SK-N-SH treated with all-trans-retinoic acid at 6 μM for 48 hours (cell line): ENCODE measurements at regions not wholly inside any gene's neighbourhood (a gene's known extent, or its start where the extent isn't known, plus 50 kb on each side); places are given as distances from the start of the nearest gene placed in this dataset.
"Not testable (repeated sequence)": the region's sequence is repeated elsewhere in the genome, so short reads cannot be mapped to it uniquely, and the experiment has no call there.

ENCODE experiments used
- ATAC-seq: fragments of 200-7000 bp; cut with Tn5 transposase; 3 replicates; pipeline ENCODE4 v1.9.1; 2020; ENCODE audit warnings: mild to moderate bottlenecking, moderate library complexity
- BACH2 ChIP-seq: fragments of 250-450 bp; sonication (Bioruptor Pico); IDR thresholded peaks from 2 replicates; pipeline ENCODE4 v1.9.0; 2021; ENCODE audit warnings: mild to moderate bottlenecking, borderline replicate concordance
- CSDC2 ChIP-seq: fragments of 250-450 bp; sonication (Bioruptor Pico); IDR thresholded peaks from 2 replicates; pipeline ENCODE4 v1.5.0; 2020; ENCODE audit warnings: mild to moderate bottlenecking, moderate library complexity
- ISL1 ChIP-seq: fragments of 250-450 bp; sonication (Bioruptor Pico); IDR thresholded peaks from 2 replicates; pipeline ENCODE4 v2.1.2; 2022; ENCODE audit warnings: mild to moderate bottlenecking, moderate library complexity
- OSR1 ChIP-seq: fragments of 250-450 bp; sonication (Bioruptor Pico); IDR thresholded peaks from 2 replicates; pipeline ENCODE4 v1.8.0; 2022; ENCODE audit warnings: moderate library complexity, mild to moderate bottlenecking, inconsistent platforms
- PATZ1 ChIP-seq: fragments of 250-450 bp; sonication (Bioruptor Pico); IDR thresholded peaks from 2 replicates; pipeline ENCODE4 v1.8.0; 2020; ENCODE audit warnings: mild to moderate bottlenecking, moderate library complexity, borderline replicate concordance
- PPARA ChIP-seq: fragments of 250-450 bp; sonication (Bioruptor Pico); IDR thresholded peaks from 2 replicates; pipeline ENCODE4 v1.5.0; 2020; ENCODE audit warnings: mild to moderate bottlenecking, borderline replicate concordance
- RARB ChIP-seq: fragments of 250-450 bp; sonication (Bioruptor Pico); IDR thresholded peaks from 2 replicates; pipeline ENCODE4 v1.8.0; 2021; ENCODE audit warnings: mild to moderate bottlenecking, moderate library complexity
- SNAI2 ChIP-seq: fragments of 250-450 bp; sonication (Bioruptor Pico); IDR thresholded peaks from 2 replicates; pipeline ENCODE4 v1.5.0; 2020; ENCODE audit warnings: mild to moderate bottlenecking, moderate library complexity
- TCF4 ChIP-seq: fragments of 250-450 bp; sonication (Bioruptor Pico); IDR thresholded peaks from 2 replicates; pipeline ENCODE4 v1.8.0; 2021; ENCODE audit warnings: mild to moderate bottlenecking, moderate library complexity, borderline replicate concordance
- TOX ChIP-seq: fragments of 250-450 bp; sonication (Bioruptor Pico); IDR thresholded peaks from 2 replicates; pipeline ENCODE4 v1.8.0; 2021; ENCODE audit warnings: mild to moderate bottlenecking, moderate library complexity, borderline replicate concordance
- ZFP3 ChIP-seq: fragments of 250-450 bp; sonication (Bioruptor Pico); IDR thresholded peaks from 2 replicates; pipeline ENCODE4 v1.5.0; 2020; ENCODE audit warnings: mild to moderate bottlenecking, moderate library complexity
- ZFP30 ChIP-seq: fragments of 450-650 bp; formaldehyde crosslinking; IDR thresholded peaks from 2 replicates; pipeline ENCODE4 v1.5.0; 2022; ENCODE audit warnings: mild to moderate bottlenecking, moderate library complexity
- ZNF8 ChIP-seq: fragments of 450-650 bp; formaldehyde crosslinking; IDR thresholded peaks from 2 replicates; pipeline ENCODE4 v1.5.0; 2020; ENCODE audit warnings: mild to moderate bottlenecking, moderate library complexity
- TF ChIP-seq, protein P1 (sequence below): fragments of 250-450 bp; sonication (Bioruptor Pico); IDR thresholded peaks from 2 replicates; pipeline ENCODE4 v1.5.1; 2020; ENCODE audit warnings: low read depth, mild to moderate bottlenecking, moderate library complexity
- TF ChIP-seq, protein P2 (sequence below): fragments of 250-450 bp; sonication (Bioruptor Pico); IDR thresholded peaks from 2 replicates; pipeline ENCODE4 v1.8.0; 2021; ENCODE audit warnings: low read depth, mild to moderate bottlenecking, moderate library complexity, borderline replicate concordance
- TF ChIP-seq, protein P3 (sequence below): fragments of 250-450 bp; sonication (Bioruptor Pico); IDR thresholded peaks from 2 replicates; pipeline ENCODE4 v1.5.1; 2021; ENCODE audit warnings: mild to moderate bottlenecking, moderate library complexity

- no peak for ATAC-seq
- TF ChIP-seq TOX (CRISPR knock-in tag) = no peak
- TF ChIP-seq ZFP3 (CRISPR knock-in tag) = no peak
- no peak for TF ChIP-seq SNAI2 (CRISPR knock-in tag)
- TF ChIP-seq, all 23 proteins: peak for 0
Measured at GRCh38 chr4:186859420-186859819, 135.8 kb upstream of the FAT1 start.

DNA sequence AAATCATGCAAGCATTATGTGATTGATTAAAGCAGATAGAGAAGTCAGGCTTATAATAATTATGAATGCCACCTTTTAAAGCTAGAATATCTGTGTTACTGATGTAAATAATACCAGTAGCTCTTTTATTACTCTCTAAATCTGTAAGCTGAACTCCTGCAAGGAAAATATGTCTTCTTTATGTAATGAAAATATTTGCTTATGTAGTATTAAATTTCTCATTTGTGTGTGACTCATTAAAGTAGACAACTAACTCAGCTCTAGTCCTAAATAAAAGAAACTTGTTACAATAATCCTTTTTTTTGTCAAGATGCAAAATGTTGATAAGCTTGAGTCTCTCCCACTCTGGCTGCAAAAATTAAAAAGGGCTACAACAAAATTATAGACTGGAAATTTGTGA is 137.7 kb upstream of the FAT1 start:
- no peak for ATAC-seq

GRCh38 chr4:186871856-186872255 is 148.2 kb upstream of the FAT1 start:
- TF ChIP-seq RARB (CRISPR knock-in tag) (no peak), SNAI2 (CRISPR knock-in tag) (no peak), PATZ1 (CRISPR knock-in tag) (no peak)
- TF ChIP-seq, protein P1, sequence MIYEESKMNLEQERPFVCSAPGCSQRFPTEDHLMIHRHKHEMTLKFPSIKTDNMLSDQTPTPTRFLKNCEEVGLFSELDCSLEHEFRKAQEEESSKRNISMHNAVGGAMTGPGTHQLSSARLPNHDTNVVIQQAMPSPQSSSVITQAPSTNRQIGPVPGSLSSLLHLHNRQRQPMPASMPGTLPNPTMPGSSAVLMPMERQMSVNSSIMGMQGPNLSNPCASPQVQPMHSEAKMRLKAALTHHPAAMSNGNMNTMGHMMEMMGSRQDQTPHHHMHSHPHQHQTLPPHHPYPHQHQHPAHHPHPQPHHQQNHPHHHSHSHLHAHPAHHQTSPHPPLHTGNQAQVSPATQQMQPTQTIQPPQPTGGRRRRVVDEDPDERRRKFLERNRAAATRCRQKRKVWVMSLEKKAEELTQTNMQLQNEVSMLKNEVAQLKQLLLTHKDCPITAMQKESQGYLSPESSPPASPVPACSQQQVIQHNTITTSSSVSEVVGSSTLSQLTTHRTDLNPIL = no peak
- no peak for ATAC-seq

More for the DNA sequence above, 137.7 kb upstream of the FAT1 start:
- TF ChIP-seq SNAI2 (CRISPR knock-in tag) = no peak

GRCh38 chr4:186873095-186873494 is 149.4 kb upstream of the FAT1 start:
- not testable (repeated sequence) for ATAC-seq

GRCh38 chr4:186875476-186875875 is 151.8 kb upstream of the FAT1 start:
- ATAC-seq = no peak
- TF ChIP-seq OSR1 (CRISPR knock-in tag) = no peak
- no peak for TF ChIP-seq ZNF8 (CRISPR knock-in tag)
- TF ChIP-seq ZFP3 (CRISPR knock-in tag) = no peak
- no peak for TF ChIP-seq CSDC2
- TF ChIP-seq, protein P1 = no peak
- TF ChIP-seq TOX (CRISPR knock-in tag) = no peak
- no peak for TF ChIP-seq SNAI2 (CRISPR knock-in tag)
- TF ChIP-seq, protein P2, sequence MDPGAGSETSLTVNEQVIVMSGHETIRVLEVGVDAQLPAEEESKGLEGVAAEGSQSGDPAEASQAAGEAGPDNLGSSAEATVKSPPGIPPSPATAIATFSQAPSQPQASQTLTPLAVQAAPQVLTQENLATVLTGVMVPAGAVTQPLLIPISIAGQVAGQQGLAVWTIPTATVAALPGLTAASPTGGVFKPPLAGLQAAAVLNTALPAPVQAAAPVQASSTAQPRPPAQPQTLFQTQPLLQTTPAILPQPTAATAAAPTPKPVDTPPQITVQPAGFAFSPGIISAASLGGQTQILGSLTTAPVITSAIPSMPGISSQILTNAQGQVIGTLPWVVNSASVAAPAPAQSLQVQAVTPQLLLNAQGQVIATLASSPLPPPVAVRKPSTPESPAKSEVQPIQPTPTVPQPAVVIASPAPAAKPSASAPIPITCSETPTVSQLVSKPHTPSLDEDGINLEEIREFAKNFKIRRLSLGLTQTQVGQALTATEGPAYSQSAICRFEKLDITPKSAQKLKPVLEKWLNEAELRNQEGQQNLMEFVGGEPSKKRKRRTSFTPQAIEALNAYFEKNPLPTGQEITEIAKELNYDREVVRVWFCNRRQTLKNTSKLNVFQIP = no peak
- no peak for TF ChIP-seq ISL1 (CRISPR knock-in tag)
- no peak for TF ChIP-seq BACH2
- no peak for TF ChIP-seq ZFP30

DNA sequence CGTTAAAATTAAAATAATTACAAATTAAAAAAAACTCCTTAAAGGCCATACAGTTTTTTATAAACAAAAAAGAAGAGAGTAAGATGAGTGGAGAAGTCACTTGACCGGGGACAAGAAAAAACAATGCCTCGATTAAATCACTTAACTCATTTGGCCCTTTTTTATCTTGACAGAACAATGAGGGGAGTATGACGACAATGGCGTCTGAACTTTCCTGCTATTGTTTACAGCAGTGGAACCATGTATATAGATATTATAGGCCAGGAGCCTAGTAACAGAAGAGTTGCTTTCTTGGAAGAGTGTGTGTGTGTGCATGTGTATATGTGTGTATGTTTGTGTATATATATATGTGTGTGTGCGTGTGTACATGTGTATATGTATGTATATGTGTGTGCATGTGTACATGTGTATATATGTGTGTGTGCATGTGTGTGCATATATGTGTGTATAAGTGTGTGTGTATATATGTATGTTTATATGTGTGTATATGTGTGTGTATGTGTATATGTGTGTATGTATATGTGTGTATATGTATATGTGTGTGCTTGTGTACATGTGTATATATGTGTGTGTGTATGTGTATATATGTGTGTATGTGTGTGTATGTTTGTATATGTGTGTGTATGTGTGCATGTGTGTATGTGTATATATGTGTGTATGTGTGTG is 153.4 kb upstream of the FAT1 start:
- no peak for ATAC-seq
- no peak for TF ChIP-seq TCF4 (CRISPR knock-in tag)
- no peak for TF ChIP-seq PPARA (CRISPR knock-in tag)
- TF ChIP-seq, protein P3, sequence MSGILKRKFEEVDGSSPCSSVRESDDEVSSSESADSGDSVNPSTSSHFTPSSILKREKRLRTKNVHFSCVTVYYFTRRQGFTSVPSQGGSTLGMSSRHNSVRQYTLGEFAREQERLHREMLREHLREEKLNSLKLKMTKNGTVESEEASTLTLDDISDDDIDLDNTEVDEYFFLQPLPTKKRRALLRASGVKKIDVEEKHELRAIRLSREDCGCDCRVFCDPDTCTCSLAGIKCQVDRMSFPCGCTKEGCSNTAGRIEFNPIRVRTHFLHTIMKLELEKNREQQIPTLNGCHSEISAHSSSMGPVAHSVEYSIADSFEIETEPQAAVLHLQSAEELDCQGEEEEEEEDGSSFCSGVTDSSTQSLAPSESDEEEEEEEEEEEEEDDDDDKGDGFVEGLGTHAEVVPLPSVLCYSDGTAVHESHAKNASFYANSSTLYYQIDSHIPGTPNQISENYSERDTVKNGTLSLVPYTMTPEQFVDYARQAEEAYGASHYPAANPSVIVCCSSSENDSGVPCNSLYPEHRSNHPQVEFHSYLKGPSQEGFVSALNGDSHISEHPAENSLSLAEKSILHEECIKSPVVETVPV (CRISPR knock-in tag) = no peak
- no peak for TF ChIP-seq ISL1 (CRISPR knock-in tag)
